GM12873 (cell line): ENCODE measurements at regions not wholly inside any gene's neighbourhood (a gene's known extent, or its start where the extent isn't known, plus 50 kb on each side); places are given as distances from the start of the nearest gene placed in this dataset.

Source experiments
- TF ChIP-seq, protein P1 (sequence below): IDR thresholded peaks from 2 replicates; pipeline ENCODE4 v1.5.1; 2012; ENCODE audit warnings: low read depth, mild to moderate bottlenecking, moderate library complexity, low read length, control low read depth; ENCODE audit not compliant: insufficient read depth; ENCODE audit errors: missing control alignments

DNA sequence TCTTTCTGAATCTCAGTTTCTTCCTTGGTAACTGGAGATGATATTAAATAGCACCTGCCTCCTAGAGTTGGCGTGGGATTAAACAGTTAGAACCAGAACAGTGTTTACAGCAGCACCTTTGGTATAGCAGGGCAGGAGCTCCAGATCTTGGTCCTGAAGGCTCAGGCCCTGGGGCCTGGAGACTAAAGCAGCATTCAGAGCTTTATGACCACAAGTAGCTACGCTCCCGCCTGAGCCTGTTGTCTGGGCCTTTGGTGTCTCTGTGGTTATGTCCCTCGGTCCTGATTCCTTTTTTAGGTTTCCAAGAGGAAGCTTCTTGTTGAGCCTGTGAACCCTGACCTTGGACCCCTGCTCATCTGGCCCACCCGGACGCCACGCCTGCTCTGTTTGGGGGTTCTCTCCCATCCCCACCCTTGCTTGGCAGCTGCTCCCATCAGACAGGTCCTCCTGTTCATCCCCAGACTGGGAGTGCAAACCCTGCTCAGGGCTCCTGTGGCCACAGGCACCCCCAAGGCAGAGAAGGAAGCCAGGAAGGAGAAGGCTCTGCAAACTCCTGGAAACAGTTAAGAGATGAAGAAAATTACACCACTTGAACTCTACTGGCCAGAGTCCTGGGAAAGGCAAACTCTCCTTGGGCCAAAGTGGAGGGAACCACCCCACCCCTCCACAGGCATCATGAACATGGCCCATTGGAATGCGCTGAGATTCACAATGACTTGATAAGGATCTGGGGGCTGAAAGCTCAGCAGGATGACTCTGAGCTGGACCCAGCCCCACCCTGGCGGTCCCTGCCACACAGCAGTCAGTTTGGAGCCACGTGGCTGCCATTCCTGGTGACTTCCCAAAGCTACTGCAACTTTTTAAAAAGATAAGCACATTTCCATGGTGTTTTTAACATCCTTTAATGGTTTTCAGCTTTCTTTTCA lies 50.1 kb upstream of the TMEM72 start:
- TF ChIP-seq, protein P1, sequence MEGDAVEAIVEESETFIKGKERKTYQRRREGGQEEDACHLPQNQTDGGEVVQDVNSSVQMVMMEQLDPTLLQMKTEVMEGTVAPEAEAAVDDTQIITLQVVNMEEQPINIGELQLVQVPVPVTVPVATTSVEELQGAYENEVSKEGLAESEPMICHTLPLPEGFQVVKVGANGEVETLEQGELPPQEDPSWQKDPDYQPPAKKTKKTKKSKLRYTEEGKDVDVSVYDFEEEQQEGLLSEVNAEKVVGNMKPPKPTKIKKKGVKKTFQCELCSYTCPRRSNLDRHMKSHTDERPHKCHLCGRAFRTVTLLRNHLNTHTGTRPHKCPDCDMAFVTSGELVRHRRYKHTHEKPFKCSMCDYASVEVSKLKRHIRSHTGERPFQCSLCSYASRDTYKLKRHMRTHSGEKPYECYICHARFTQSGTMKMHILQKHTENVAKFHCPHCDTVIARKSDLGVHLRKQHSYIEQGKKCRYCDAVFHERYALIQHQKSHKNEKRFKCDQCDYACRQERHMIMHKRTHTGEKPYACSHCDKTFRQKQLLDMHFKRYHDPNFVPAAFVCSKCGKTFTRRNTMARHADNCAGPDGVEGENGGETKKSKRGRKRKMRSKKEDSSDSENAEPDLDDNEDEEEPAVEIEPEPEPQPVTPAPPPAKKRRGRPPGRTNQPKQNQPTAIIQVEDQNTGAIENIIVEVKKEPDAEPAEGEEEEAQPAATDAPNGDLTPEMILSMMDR, result no peak
